ENCODE measurements at regions not wholly inside any gene's neighbourhood (a gene's known extent, or its start where the extent isn't known, plus 50 kb on each side); places are given as distances from the start of the nearest gene placed in this dataset.
"Not testable (repeated sequence)": the region's sequence is repeated elsewhere in the genome, so short reads cannot be mapped to it uniquely, and the experiment has no call there.

DNA sequence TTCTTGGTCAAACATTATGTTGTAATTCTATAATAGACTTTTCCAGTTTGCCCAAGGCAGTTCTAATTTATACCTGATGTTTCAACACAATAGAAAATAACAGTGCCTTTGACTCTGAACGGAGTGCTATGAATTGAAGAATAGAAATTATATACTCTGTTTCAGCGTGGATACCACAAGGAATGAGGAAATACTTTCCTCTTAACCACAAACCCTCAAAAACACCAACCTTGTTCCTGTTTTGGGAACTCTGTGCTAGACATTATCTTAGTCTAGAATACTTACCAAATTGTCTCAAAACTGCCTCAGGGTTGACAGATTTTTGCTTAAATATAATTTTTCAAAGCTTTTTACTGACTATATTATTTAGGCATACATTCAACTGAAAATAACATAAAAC lies 1629.3 kb downstream of the MRPL39 start:
- no peak for DNase-seq (ENCODE audit: low read depth)

- DNase-seq (ENCODE audit: low read depth) = peak; percentile 57
These were observed 1638.3 kb downstream of the MRPL39 start for GRCh38 chr21:23968722-23969647.

GRCh38 chr21:23968008-23968407 lies 1639.3 kb downstream of the MRPL39 start:
- DNase-seq (ENCODE audit: low read depth) = no peak

DNA sequence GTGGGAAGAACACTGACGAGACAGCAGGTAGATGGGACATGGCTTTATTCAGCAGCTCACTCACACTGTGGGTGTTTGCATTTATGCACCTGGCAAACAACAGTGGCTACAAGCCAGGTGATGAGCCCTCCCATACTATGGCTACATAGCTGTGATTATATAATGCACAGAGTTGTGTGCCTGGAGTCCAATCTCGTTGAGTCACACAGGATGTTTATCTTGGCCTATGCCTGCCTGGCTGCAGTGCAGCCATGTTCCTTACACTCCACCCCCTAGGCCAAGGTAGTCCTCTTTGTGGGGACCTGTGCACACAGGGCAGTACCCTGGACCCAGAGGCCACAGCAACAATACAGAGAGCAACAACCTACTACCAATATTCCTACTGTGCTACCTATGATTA lies 1643.8 kb downstream of the MRPL39 start:
- DNase-seq (ENCODE audit: low read depth) = no peak

DNA sequence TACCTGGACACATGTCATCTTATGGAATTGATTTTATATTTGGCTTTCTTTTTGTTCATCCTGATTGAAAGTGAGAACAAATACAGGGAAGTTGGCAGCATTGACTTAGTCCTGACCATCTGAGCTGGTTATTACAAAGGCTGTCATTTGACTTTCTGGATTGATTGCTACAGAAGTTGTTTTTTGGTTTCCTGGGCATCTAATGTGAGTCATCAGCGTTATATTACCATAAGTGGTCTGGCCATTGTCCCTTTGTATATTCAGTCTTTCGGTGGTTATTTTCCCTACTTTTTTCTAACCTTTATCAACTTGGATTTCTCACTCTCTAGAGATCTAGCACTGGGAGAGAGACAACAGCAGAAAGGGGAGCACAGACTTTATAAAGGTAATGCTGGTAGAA lies 1646.5 kb downstream of the MRPL39 start:
- DNase-seq (ENCODE audit: low read depth) = no peak

GRCh38 chr21:23955135-23955843 lies 1652.0 kb downstream of the MRPL39 start:
- no peak for DNase-seq (ENCODE audit: low read depth)

- no peak for DNase-seq (ENCODE audit: low read depth)
These were observed 1655.0 kb downstream of the MRPL39 start for GRCh38 chr21:23952269-23952668.

DNA sequence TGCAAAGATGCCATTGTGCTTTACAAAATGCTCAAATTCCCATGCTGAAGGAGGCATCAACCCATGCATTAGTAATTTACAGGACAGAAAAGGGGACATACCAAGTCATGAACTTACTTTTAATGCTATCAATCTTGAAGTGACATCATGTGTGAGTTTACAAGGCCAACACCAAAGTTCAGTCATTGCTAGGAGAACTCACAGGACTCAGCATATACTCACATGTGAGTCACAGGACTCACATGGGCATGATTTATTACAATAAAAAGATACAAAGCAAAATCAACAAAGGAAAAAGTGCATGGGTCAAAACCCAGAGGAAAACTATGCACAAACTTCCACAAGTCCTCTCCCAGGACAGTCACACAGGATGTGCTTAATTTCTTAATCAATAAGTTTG lies 1656.0 kb downstream of the MRPL39 start:
- DNase-seq (ENCODE audit: low read depth) = no peak

GRCh38 chr21:23950344-23950743 lies 1656.9 kb downstream of the MRPL39 start:
- no peak for DNase-seq (ENCODE audit: low read depth)

DNA sequence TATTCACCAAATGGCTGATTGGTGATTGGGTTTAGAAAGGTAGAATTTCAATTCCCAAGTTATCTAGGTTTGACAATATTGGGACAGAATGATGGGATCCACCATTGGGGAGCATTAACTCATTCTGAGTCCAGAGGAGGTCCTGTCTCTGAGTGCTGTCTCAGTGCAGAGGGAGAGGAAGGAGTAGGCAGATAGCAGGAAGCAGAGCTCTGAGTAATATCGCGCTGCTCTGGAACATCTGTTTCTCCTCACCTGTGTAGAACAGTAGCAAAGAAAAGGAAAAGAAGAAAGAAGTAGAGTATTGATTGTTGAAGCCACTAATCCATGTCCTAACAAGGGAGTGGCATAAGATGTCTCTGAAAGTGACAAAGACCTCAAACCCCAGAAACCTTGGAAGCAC lies 1657.8 kb downstream of the MRPL39 start:
- no peak for DNase-seq (ENCODE audit: low read depth)

DNA sequence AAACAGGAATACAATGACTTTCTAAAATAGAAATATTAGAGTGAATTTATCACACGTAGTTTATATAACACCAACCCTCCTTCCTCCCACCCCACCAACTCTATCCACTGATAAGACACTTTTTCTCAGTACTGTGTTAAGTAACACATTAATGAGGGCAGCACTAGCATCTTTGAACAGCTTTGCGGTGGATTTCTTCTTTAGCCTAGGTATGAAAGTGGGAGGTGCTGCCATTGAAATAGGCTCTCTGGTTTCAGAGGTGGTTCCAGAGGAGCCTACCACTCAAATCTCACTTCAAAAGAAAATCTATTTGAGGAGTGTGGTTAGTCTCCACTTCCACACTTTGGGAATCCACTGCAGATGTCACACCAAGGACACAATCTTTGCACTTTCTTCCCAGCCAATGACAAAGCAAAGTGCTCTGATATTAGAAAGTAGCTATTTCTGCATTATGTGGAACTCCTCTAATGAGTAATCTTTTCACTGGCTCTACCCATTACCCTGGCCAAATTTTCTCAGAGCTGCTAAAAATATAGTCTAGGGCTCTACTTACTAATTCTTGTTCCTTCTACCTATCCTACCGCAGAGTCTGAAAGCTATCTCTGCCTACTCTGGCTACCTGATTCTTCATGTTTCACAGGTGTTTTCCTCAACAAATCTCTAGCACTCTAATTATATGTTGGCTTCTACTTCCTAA lies 1667.8 kb downstream of the MRPL39 start:
- DNase-seq (ENCODE audit: low read depth) = no peak

- no peak for DNase-seq (ENCODE audit: low read depth)
These were observed 1670.3 kb downstream of the MRPL39 start for GRCh38 chr21:23936991-23937390.

DNA sequence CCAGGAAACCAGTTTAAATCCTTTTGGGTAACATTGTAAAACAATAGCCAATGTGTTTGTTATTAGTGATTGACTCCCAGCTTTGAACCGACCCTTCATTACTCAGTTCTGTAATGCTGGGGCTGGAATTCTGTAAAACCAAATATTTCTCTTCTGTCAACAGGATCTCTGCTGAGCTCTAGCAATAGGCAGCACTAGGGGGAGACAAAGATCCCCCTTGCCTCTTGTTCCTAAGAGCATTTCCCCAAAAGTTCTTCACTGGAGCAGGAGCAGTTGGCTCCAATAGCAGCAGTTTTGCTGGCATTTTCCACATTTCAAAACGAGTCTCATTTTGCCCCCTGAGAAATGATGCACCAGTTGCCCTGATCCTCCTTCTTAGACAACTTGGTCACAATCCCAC lies 1671.1 kb downstream of the MRPL39 start:
- no peak for DNase-seq (ENCODE audit: low read depth)

GRCh38 chr21:23930565-23930964 lies 1676.7 kb downstream of the MRPL39 start:
- DNase-seq (ENCODE audit: low read depth) = no peak

GRCh38 chr21:23926430-23926829 lies 1680.9 kb downstream of the MRPL39 start:
- DNase-seq (ENCODE audit: low read depth) = not testable (repeated sequence)

DNA sequence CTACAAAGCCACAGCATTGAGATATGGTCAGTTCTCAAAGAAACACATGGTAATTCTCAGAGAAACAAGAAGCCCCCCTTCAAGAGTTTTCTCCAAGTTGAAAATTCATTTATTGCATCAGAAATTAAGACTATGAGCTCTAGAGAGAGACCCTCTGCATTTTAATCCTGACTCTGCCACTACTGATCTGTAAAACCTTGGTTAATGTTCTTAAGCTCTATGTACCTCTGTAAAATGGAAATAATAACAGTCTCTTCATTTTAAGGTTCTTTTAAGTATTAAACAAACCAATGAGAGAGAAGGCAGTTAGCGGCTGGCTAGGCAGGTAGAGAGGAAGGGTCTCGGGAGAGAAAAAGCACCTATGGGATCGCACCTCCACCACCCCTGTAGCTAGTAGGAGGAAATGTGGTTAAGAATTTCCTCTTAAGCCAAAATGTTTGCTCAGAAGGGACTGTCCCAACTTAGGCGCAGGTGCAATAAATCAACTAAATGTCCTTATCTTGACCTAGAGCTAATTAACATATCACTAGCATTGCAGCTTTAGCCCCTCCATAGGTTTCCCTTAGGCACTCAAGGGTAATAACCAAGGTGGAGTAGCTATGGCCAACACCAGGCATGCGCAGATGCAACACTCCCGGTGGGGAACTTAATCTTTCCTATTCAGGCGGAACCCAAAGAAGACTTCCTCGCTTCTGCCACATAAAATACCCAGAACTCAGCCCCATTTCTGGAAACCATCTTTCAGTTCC lies 1685.4 kb downstream of the MRPL39 start:
- DNase-seq (ENCODE audit: low read depth) = no peak

GRCh38 chr21:23900727-23901126 lies 1706.6 kb downstream of the MRPL39 start:
- DNase-seq (ENCODE audit: low read depth) = no peak

- DNase-seq (ENCODE audit: low read depth) = no peak
These were observed 1707.7 kb downstream of the MRPL39 start for GRCh38 chr21:23899561-23899960.

DNA sequence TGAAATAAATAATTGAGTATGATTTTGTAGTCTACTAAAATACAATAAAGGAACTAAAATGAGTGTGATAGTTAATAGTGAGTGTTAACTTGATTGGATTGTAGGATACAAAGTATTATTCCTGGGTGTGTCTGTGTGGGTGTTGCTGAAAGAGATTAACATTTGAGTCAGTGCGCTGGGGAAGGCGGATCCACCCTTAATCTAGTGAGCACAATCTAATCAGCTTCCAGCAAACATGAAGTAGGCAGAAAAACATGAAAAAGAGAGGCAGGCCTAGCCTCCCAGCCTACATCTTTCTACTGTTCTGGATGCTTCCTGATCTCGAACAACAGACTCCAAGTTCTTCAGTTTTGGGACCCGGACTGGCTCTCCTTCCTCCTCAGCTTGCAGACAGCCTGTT lies 1716.6 kb downstream of the MRPL39 start:
- DNase-seq (ENCODE audit: low read depth) = no peak

- no peak for DNase-seq (ENCODE audit: low read depth)
These were observed 1719.5 kb downstream of the MRPL39 start for GRCh38 chr21:23887725-23888306.
